HCEC 1CT (cell line): ENCODE measurements at regions not wholly inside any gene's neighbourhood (a gene's known extent, or its start where the extent isn't known, plus 50 kb on each side); places are given as distances from the start of the nearest gene placed in this dataset.
"Not testable (repeated sequence)": the region's sequence is repeated elsewhere in the genome, so short reads cannot be mapped to it uniquely, and the experiment has no call there.

Experiments
- DNase-seq: peaks from one replicate; pipeline ENCODE4 v3.0.0-alpha.2; 2017

DNA sequence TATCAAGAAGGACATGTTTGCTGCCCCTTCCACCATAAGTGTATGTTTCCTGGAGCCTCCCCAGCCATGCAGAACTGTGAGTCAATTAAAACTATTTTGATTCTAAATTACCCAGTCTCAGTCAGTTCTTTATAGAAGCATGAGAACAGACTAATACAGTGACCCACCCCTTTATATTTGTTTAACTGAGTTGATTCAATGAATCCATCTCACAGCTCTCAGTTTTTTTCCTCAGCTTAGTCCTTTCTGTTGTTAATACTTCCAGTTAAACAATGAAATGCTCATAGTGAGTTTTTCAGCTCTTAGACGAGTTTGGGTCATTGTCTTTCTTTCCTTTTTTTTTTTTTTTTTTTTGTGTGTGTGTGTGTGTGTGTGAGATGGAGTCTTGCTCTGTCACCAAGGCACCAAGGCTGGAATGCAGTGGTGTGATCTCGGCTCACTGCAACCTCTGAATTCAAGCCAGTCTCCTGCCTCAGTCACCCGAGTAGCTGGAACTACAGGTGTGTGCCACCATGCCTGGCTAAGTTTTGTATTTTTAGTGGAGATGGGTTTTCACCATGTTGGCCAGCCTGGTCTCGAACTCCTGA lies 417.9 kb upstream of the ZNG1F start:
- DNase-seq: not testable (repeated sequence)

DNA sequence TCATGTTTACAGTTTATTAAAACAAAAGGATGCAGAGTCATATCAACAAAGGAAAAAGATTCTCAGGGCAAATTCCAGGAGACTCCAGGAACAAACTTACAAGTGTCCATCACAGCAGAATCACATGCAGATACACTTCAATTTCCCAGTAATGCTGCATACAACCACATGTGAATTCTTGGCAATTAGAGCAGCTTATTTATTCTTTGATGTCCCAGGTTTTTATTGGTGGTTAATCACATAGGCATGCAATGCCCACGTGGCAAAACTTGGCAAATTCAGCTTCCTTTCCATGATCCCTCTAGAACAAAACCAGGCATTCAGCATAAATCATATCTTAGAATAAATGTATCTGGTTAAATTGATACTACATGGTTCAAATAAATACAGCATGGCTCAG lies 376.5 kb upstream of the ZNG1F start:
- not testable (repeated sequence) for DNase-seq
